HG03558 (cell line): ENCODE measurements at regions not wholly inside any gene's neighbourhood (a gene's known extent, or its start where the extent isn't known, plus 50 kb on each side); places are given as distances from the start of the nearest gene placed in this dataset.
"Not testable (repeated sequence)": the region's sequence is repeated elsewhere in the genome, so short reads cannot be mapped to it uniquely, and the experiment has no call there.

ENCODE experiments used
- ATAC-seq: cut with Tn5 transposase; IDR thresholded peaks from one replicate; pipeline ENCODE4 v1.9.1; 2021; ENCODE audit warnings: moderate number of reproducible peaks; ENCODE audit not compliant: unreplicated experiment; ENCODE audit errors: extremely low read depth

DNA sequence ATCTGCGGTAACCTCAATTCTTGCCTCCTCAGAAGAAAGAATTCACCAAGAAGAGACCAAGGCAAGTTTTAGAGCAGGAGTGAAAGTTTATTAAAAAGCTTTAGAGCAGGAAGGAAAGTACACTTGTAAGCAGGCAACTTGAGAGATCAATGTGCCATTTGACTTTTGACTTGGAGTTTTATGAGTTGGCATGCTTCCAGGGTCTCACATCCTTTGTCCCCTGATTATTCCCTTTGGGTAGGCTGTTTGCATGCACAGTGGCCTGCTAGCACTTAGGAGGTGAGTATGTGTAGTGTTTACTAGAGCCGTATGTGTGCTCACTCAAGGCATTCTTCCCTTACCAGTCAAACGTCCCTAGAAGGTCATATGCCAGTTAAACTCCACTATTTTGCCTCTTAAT, 111.0 kb upstream of the RAI14 start:
- no peak for ATAC-seq

DNA sequence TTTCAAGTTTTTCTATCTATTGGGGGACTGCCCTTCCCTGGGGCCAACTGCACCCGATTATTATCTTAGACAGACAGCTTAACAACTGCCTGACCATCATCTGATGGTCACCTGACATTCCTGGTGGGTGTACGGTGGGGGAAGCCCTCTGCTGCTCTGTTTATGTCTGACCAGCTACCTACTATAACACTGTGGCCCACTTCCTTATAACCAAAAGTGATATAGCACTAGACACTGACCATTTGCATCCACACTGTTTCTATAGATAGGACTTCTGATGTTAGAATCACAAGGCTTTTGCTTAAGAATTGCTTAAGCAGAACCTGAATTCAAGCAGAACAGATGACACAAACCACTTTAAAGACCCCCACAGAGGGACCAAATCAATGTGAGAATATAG, 110.5 kb upstream of the RAI14 start:
- ATAC-seq, result no peak

DNA sequence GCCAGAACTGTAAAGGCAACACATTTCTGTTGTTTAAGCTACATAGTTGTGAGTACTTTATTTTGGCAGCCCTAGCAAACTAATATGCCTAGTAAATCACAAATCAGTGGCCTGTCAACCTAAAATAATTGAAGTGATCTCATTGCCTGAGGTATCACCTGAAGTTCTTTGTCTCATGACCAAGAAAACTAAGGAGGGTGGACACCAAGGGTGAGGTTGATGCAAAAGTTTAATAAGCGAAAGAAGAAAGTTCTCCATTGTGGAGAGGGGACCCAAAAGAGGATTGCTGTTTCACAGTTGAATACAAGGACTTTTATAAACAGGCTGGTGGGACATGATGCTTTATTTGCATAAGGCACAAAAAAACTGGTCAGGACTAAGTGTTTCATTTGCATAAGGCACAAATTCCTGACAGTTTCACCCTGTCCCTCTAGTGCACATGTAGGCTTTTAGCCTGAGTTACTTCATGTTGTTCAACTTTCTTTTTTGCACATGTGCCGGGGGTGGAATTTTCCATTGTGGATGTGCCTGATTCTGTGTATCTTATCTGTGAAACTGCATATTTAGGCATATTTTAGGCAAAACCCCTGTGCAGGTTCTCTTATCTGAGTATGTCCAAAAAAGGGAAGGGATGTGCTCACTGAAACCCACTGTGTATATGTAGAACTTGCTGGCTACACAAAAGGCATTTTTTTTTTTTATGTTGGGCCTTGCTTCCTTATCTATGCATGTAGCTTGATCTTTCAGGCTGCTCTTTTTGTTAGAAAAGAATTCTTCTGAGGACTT, 108.6 kb upstream of the RAI14 start:
- ATAC-seq, result no peak

DNA sequence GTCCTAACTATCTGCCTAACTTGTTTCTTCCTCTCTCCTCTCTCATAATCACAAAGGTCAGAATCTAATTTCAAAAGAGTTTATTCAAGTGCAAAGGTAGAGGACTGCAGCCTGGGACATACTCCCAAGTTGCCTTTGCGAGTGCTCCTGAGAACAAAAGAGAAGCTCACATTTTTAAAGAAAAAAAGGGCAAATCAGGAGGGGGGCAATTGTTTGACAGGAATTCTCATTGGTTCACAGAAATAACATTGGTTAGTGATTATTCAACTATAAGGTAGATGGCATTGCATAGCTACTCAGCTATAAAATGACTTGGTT, 108.1 kb upstream of the RAI14 start:
- no peak for ATAC-seq

DNA sequence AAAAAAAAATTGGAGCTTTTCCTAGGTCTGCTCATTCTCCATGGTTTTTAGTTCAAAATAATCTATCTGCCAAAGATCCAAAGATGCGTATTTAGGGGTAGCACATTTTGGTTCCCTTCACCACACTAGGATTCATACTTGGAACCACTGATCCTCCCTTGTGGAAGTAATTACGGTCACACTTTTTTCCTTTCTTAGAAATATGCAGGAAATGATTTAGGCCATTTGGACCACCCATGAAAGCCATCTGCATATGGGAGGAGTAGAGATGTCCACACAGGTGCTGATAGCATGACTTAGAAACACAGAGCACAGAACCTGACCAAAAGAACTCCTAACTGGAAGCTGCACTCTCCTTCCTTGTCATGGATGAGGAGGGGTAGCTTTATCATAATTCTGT, 105.9 kb upstream of the RAI14 start:
- no peak for ATAC-seq

DNA sequence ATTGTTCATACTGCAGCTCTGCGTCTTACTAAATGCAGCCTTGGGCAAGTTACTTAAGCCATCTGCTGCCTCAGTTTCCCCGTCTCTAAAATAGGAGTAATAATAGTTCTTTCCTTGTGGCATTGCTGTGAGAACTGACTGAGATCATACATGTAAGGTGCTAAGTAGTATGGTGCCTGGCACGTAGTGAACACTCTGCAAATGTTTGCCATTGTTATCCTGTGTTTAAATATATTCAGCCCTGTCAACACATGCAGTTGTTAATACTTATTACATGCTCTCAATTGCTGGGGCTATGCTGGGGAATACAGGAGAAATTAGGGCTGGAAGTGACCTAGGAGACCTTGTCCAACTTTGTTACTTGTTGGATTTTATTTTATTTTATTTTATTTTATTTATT, 105.2 kb upstream of the RAI14 start:
- no peak for ATAC-seq

DNA sequence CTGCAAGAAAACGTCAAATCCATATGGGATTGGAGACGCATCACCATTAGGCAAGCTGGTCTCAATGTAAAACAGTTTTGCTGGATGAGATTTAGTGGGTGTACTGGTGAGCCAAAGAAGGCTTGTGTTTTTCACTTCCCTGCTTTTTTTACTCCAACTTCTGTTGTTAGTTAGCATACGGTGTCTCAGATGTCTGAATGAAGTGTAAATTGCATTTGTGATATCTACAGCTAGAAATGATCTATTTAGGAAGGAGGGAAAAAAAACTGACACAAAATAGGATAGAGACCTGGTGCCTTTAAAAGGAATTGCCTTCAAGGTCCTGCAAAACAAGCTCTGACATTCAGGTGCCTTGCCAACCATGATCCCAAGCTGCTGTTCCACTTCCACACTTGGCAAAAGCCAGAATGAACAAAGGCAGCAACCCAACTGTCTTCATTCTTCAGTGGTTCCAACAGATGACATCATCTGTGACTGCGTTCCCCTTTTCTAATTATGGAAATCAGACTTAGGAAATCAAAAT, 104.2 kb upstream of the RAI14 start:
- no peak for ATAC-seq

DNA sequence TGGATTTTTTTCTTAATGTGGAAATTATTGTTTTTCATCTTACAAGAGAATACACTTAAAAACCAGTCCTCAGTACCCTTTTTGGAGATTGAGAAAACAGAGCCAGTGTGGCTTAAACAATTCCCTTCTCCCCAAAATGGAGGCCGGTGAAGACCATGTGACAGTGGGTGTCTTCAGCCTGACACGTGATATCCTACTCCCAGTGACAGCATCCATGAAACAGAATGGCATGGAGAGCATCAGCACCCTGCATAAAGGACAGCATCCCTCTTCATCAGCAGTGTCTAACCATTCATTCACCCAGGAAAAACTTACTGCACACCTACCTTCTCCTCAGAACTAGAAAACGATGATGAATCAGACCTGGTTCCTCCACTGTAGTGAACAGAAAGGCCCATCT, 103.4 kb upstream of the RAI14 start:
- ATAC-seq, result no peak

DNA sequence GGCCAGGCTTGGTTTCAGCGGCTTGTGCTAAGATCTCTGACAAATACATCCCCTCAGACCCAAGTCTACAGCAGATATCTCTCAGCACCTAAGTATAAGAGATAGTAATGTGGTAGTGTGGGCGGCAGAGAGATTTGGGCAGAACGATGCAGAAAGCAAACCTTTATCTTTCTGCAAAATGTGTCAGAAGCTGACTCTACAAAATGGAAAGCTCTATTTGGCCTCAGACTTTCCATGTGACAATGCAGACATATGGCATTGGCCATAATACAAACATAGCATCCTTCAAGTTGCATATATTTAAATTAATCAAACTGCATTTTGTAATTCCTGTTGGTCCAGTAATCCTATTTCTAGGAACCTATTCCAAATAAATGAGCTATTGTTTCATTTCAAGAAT, 102.5 kb upstream of the RAI14 start:
- ATAC-seq, result no peak

DNA sequence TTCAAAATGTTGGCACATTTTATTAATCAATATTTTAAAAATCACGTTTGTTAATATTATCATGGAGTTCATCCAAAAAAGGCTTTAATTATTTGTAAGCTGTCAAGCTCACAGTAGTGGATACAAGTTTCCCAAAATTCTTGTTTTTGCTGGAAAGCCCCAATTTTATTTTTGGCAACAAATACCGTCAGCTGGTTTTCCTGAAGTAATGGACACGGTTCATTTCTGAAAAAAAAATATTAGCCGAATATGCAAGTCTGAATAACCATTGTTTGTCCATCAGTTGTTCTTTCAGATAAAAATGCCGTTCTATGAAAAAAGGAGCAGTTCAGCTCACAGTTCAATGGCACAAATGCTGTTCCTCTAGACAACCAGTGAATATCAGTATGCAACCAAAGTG, 101.5 kb upstream of the RAI14 start:
- no peak for ATAC-seq

DNA sequence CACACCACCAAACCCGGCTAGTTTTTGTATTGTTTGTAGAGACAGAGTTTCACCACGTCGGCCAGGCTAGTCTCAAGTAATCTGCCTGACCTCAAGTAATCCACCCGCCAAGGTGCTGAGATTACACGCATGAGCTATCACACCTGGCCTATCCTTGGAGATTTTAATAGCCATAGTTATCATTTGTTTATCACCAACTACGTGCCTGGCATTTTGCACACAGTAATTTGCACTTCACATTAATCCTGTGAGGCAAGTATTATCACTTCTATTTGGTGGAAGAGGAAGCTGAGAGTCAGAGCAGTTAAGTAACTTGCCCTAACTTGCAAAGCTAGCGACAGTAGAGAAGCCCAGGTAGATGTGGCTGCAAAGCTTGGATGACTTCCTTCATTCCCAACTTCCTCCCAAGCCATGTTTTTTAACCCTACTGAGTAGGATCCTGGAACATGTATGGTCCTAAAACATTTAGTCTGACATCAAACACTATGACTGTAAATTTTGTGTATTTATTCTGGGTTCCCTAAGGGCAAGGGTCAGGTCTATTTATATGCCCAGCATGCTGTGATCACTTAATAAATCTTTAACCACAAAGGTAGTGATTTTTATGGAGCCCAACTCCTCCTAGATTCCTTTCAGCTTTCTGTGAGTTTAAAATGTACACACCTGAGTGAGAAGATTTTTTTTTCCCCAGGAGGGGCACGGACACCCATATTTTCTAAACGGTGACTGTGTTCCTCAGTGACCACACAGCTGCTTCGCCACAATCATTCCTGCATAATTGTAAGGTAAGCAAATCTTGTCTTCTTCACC, 100.2 kb upstream of the RAI14 start:
- ATAC-seq, result no peak

DNA sequence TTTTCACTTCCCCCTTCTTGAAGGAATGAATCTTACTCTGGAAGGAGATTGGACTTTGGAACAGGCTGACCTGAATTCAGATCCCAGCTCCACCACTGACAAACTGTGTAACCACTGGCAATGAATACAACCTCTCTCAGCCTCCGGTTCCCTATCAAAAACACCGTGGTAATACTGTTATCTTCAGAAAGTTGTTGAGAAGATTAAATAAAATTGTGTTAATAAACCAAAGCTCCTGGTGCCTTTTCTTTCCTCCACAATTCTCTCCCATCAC, 99.7 kb upstream of the RAI14 start:
- ATAC-seq, result no peak

DNA sequence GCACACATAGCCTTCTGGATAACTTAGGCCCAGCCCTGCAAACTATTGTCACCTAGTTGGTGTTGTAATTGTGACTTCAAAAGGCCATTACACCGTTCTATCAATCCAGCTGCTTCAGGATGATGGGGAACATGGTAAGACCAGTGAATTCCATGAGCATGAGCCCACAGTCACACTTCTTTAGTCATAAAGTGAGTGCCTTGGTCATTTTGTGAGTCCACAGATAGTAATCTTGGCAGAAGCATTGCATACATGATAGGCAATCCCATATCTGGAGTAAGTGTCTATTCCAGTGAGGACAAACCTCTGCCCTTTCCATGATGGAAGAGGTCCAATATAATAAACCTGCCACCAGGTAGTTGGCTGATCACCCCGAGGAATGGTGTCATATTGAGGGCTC, 94.5 kb upstream of the RAI14 start:
- ATAC-seq, result not testable (repeated sequence)

DNA sequence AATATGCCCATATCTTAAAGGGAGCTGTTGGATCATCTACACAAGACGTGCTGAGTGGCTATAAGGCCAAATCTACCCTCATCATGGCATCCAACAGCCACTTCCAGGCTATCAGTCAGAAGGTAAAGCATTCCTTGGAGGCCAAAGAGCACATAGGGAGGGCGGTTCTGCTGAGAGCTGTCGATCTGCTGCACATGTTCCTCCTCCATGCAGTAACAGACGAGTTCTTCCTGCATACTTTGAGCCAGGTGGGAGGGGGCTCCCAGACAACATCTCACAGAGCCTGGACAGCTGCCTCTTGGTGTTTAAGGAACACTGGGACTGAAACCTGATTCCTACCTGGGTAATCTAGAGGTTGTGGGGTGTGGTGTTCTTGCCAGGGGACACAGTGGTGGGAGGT, 93.3 kb upstream of the RAI14 start:
- no peak for ATAC-seq

DNA sequence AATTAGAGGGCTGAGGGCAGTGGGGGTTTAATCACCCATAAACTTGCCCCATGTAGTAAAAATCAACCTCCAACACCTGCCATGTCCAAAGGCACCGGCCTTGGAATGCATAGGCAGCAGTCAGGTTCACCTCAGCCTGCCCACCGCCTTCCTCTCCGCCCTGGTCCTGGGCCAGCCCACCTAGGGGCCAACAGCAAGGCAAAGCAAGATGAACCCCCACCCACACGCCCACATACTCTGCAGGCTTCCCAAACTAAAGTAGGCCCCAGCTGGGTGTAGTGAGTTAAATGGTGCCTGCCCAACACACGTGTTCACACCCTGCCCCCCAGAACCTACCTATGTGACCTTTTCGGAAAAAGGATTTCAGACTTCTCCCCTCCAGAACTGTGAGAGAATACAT, 92.9 kb upstream of the RAI14 start:
- no peak for ATAC-seq

DNA sequence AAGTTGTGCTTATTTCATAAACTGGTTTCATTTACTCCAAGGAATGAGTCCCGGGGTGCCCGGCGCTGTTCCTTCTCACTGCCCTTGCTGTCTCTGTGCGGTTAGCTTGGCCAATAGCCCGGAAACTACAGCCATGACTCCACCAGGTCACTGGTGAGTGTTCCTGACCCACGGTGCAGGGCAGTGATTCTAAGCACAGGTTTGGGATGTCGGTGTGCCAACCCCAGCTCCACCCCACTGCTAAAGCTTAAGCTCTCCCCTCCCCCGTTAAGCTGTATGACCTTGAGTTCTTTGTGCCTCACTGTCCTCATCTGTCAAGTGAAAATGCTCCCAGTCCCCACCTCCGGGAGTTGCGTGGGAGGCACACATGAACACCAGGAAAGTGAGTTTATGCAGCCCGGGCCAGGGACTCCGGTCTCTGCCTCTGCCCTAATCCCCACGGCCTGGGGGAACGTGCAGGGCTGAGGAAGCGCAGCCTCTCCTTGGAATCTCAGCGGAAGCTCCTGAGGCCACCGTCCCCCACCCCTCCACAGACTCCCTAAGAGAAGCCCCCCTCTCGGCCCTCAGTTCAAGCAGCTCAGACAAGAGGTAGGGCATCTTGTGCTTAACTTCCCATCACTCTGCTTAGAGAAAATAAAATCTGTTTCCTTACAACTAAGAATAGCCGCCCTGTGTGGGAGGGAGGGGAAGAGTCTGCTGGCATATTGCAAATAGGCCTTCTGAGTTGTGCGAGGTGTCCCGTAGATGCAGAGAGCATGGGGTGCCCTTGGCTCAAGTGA, 92.0 kb upstream of the RAI14 start:
- no peak for ATAC-seq

DNA sequence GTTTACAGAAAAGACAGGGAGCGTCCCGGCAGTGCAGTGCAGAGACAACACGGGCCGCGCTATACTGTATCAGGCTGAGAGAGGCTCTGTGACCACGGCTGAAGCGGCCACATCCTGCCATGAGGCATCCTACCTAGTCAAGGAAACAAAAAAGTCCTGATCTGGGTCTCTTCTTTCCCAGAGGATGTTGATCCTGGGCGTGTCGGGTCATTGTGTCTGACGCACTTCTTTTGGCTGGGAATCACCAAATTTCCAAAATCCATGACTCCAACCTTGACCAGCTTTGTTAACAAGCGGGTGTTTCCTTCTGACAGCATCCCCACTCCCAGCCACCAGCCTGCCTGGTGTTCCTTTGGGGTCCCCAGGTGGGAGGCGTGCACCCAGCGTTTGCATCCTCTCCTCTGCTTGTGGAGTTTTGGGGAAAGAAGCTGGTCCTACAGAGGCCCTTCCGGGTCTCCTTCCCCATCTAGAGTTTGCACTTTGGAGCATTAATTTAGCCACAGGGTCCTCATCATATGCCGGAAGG, 91.4 kb upstream of the RAI14 start:
- no peak for ATAC-seq

DNA sequence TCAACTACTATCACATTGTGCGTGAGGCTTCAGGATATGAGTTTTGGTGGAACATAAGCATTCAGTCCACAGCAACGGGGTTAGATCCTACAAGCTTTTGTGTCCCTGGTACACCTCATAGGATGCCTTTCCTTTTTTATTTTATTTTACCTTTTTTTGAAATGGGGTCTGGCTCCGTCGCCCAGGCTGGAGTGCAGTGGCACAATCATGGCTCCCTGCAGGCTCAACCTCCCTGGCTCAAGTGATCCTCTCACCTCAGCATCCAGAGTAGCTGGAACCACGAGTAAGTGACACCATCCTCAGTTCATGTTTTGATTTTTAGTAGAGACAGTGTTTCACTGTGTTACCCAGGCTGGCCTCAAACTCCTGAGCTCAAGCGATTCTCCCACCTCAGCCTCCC, 86.0 kb upstream of the RAI14 start:
- ATAC-seq, result no peak

DNA sequence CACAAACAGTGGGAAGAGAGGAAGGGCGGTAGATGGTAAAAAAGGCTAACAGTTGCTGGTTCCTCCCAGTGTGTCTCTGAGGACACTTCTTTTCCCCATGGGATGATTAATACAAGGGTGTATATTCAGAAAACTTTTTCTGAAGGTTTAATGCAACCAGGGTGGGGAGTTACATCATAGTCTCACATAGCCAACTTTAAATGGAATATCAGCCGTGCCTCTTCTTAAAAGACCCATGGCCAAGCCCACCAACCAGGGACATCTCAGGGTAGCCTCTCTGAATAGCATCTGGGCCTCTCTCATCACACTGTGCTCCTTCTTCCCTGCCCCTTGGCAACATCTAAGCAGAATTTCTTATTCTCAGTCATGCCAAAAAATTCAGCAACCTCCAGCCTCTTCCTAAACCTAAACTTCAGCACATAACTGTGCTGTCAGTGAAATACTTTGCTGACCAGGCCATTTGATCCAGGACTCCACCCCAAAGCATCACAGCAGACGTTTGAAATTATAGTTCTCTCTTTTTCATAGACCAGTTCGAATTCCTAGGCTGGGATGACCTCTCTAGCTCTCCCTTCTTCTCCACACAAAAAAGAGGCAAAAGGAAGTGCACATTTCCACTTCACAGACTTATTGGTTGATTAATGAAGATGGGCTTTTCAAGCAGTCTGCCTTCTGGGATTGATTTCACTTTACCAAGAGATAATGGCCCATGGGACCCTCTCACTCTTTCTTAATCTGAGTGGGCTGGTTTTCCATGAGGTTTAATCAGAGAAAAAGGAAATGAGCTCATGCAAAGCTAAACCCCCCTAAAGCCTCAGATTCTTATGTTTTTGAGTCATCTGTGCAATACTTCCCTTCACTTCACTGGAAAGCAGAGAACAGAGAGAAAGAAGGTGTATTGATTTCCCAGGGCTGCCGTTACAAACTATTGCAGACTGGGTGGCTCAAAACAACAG, 85.1 kb upstream of the RAI14 start:
- ATAC-seq, result no peak

DNA sequence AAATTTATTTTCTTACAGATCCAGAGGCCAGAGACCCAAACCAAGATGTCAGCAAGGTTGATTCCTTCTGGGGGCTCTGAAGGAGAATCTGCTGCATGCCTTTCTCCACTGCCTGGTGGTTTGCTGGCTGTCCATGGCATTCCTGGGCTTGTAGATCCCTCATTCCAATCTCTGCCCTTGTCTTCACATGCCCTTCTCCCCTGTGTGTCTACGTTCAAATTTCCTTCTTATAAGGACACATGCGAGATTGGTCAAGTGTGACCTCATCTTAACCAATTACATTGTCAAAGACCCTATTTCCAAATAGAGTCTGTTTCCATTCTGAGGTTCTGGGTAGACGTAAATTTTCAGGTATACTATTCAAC, 84.5 kb upstream of the RAI14 start:
- no peak for ATAC-seq
